ENCODE measurements at regions not wholly inside any gene's neighbourhood (a gene's known extent, or its start where the extent isn't known, plus 50 kb on each side); places are given as distances from the start of the nearest gene placed in this dataset.
"Not testable (repeated sequence)": the region's sequence is repeated elsewhere in the genome, so short reads cannot be mapped to it uniquely, and the experiment has no call there.

DNA sequence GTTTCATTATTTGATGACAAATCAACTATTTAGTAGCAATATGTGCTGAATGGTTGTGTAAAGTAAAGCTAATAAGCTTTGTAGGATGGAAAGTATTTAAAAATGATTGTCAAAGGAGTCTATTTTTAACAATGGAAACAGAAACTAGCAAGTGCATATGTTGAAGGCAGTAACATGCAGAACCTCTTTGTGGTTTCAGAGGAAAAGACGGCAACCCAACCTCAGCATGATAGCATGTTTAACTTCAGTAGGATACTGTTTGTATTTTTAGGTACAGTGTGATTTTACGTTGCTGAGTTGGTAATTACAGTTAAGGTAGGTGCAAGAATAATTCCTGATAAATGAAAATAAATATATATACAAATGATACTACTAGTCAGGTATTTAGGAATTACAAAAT is 545.4 kb downstream of the CDY1 start:
- TF ChIP-seq, protein P1, sequence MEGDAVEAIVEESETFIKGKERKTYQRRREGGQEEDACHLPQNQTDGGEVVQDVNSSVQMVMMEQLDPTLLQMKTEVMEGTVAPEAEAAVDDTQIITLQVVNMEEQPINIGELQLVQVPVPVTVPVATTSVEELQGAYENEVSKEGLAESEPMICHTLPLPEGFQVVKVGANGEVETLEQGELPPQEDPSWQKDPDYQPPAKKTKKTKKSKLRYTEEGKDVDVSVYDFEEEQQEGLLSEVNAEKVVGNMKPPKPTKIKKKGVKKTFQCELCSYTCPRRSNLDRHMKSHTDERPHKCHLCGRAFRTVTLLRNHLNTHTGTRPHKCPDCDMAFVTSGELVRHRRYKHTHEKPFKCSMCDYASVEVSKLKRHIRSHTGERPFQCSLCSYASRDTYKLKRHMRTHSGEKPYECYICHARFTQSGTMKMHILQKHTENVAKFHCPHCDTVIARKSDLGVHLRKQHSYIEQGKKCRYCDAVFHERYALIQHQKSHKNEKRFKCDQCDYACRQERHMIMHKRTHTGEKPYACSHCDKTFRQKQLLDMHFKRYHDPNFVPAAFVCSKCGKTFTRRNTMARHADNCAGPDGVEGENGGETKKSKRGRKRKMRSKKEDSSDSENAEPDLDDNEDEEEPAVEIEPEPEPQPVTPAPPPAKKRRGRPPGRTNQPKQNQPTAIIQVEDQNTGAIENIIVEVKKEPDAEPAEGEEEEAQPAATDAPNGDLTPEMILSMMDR (IDR thresholded peaks at IDR 0.05): not testable (repeated sequence)
- TF ChIP-seq POLR2A (IDR thresholded peaks at IDR 0.05): not testable (repeated sequence)

All from testis (tissue), 2 donors.